Nephron progenitor cell (in vitro differentiated cells): ENCODE measurements at regions not wholly inside any gene's neighbourhood (a gene's known extent, or its start where the extent isn't known, plus 50 kb on each side); places are given as distances from the start of the nearest gene placed in this dataset.
"Not testable (repeated sequence)": the region's sequence is repeated elsewhere in the genome, so short reads cannot be mapped to it uniquely, and the experiment has no call there.

Experiments used
- DNase-seq: peaks from one replicate; pipeline ENCODE4 v3.0.0; 2021
- H3K27ac Mint-ChIP-seq: 2 replicates; pipeline ENCODE4 v1.8.0; 2021; ENCODE audit warnings: mild to moderate bottlenecking, moderate library complexity, mixed read lengths
- H3K27me3 Mint-ChIP-seq: 2 replicates; pipeline ENCODE4 v1.8.0; 2021; ENCODE audit warnings: mild to moderate bottlenecking, low read depth, mixed read lengths; ENCODE audit not compliant: poor library complexity
- H3K36me3 Mint-ChIP-seq: 2 replicates; pipeline ENCODE4 v1.8.0; 2021; ENCODE audit warnings: low read depth, mixed read lengths
- H3K4me1 Mint-ChIP-seq: 2 replicates; pipeline ENCODE4 v1.8.0; 2021; ENCODE audit warnings: mixed read lengths
- H3K4me3 Mint-ChIP-seq: 2 replicates; pipeline ENCODE4 v1.8.0; 2021; ENCODE audit warnings: mild to moderate bottlenecking, moderate library complexity, mixed read lengths
- H3K9me3 Mint-ChIP-seq: 2 replicates; pipeline ENCODE4 v1.8.0; 2021; ENCODE audit warnings: mild to moderate bottlenecking, moderate library complexity, mixed read lengths
- TF ChIP-seq, protein P1 (sequence below): fragments of 200-600 bp; sonication (generic); IDR thresholded peaks from 2 replicates; pipeline ENCODE4 v1.5.0; 2021; ENCODE audit warnings: antibody characterized with exemption

DNA sequence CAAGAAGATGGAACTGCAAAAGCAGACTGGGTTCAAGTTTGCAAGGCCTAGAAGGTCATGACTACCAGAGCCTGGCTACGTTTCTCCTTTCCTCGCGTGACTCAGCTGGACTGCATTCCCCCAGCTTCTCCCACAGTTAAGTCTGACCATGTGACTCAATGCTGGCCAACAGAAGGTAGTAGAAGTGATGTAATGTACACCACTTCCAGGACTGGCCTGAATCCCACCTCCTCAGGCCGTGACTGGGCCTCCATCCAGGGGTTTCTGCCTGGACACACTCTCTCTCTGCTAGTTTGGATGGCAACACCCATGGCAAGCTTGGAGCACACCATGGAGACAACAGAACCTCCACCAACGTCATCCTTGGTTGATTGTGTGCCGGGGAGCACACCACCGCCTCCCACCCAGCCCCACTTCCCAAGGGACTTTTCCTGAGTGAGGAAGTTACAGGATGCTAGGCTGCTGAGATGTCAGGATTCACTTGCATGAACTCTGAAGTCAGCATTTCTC lies 112.0 kb upstream of the CDYL start:
- H3K4me3 Mint-ChIP-seq, result no peak overlapping the region
- no peaks in the 10 kb centered on the region for H3K9me3 Mint-ChIP-seq
- H3K27ac Mint-ChIP-seq, result no peak overlapping the region
- TF ChIP-seq, protein P1, sequence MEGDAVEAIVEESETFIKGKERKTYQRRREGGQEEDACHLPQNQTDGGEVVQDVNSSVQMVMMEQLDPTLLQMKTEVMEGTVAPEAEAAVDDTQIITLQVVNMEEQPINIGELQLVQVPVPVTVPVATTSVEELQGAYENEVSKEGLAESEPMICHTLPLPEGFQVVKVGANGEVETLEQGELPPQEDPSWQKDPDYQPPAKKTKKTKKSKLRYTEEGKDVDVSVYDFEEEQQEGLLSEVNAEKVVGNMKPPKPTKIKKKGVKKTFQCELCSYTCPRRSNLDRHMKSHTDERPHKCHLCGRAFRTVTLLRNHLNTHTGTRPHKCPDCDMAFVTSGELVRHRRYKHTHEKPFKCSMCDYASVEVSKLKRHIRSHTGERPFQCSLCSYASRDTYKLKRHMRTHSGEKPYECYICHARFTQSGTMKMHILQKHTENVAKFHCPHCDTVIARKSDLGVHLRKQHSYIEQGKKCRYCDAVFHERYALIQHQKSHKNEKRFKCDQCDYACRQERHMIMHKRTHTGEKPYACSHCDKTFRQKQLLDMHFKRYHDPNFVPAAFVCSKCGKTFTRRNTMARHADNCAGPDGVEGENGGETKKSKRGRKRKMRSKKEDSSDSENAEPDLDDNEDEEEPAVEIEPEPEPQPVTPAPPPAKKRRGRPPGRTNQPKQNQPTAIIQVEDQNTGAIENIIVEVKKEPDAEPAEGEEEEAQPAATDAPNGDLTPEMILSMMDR, result no peak
- H3K27me3 Mint-ChIP-seq, result peaks cover 3% of the 10 kb centered on the region
- H3K4me1 Mint-ChIP-seq, result peaks cover 26% of the 10 kb centered on the region
- DNase-seq, result no peak
- no peaks in the 10 kb centered on the region for H3K36me3 Mint-ChIP-seq

DNA sequence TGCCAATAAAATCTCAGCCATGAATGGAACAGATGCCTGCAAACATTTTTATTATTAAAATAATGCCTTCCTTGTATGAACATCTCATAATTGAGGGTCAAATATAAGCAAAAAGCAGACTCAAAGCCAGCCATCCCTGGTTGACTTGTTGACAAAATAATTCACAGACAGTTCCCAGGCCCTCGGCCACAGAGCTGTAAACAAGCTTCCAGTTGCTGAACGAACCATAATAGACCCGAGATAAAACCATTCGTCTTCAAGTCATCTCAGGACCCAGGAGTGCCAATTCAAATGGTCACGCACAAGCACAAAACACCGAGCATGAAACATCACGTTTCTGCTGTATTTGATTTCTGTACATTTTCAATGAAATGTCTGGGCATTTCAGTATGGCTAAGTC lies 113.3 kb upstream of the CDYL start:
- H3K27ac Mint-ChIP-seq, result no peak overlapping the region
- TF ChIP-seq, protein P1, result no peak
- H3K4me3 Mint-ChIP-seq, result no peak overlapping the region
- peaks cover 3% of the 10 kb centered on the region for H3K27me3 Mint-ChIP-seq
- peaks cover 16% of the 10 kb centered on the region for H3K4me1 Mint-ChIP-seq
- no peaks in the 10 kb centered on the region for H3K36me3 Mint-ChIP-seq
- no peak for DNase-seq
- no peaks in the 10 kb centered on the region for H3K9me3 Mint-ChIP-seq

DNA sequence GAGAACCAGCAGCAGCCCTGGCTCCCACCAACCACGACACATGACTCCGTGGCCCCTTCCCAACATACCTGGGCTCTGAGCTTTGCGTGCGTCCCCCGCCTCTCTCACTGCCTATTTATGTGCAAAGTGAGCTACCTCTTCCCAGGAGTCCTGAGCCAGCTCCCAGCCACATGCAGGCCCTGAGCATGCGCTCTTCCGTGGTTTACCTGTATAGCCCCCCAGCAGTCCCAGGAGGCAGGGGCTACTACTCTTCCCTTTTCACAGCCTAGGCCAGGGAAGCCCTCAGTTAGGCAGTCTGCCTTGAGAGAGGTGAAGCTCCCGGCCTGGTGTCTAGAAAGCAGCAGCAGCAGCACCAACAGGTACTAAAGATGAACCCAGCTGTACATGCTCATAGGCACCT lies 114.8 kb upstream of the CDYL start:
- no peak for DNase-seq
- H3K27ac Mint-ChIP-seq, result no peak overlapping the region
- peaks cover 16% of the 10 kb centered on the region for H3K4me1 Mint-ChIP-seq
- no peaks in the 10 kb centered on the region for H3K27me3 Mint-ChIP-seq
- H3K4me3 Mint-ChIP-seq, result no peak overlapping the region
- TF ChIP-seq, protein P1, result no peak
- no peaks in the 10 kb centered on the region for H3K36me3 Mint-ChIP-seq
- H3K9me3 Mint-ChIP-seq, result no peaks in the 10 kb centered on the region

DNA sequence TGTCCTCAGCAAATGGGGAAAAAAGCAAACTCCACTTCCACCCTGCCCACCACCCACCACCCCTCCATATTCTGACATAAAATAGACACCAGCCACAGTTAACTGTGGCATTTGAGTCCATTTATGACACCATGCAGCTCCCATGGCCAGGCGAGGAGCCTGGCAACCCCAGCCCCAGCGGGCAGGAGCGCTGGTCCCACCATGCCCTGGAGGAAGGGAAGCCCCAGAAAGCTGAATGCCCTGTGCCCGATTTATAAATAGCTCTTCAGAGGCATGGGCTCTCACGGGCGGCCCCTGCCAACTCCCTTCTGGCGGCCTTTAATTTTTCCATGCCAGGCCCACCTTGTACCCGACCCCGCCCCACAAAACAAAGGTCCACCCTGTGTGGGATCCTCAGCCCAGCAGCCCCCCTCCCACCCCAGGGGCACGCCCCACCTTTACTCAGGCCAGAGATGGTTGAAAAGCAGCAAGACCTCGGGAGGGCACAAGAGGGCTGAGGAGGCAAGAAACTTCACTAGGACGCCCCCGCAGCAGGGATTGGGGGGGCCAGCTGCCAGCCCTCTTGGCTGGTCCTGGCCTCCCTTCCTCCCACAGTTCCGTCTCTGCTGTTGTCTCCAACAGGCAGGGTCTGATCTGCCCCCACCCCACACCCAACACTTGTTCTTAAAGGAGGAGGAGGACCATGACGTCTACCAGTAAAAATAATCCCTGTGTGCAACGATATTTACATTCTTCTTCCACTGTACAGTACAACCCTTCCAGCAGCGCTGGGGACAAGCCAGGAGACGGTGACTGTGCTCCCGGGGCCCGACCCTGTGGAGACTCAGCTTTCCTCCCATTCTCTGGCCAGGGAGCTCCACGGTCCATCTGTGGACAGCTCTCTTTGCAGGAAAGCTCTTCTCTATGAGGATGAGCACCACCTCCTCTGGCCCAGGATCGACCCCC lies 115.6 kb upstream of the CDYL start:
- TF ChIP-seq, protein P1, result no peak
- H3K4me3 Mint-ChIP-seq, result no peak overlapping the region
- peaks cover 24% of the 10 kb centered on the region for H3K4me1 Mint-ChIP-seq
- no peak overlapping the region for H3K27ac Mint-ChIP-seq
- no peaks in the 10 kb centered on the region for H3K36me3 Mint-ChIP-seq
- no peaks in the 10 kb centered on the region for H3K9me3 Mint-ChIP-seq
- DNase-seq, result no peak
- H3K27me3 Mint-ChIP-seq, result no peaks in the 10 kb centered on the region

DNA sequence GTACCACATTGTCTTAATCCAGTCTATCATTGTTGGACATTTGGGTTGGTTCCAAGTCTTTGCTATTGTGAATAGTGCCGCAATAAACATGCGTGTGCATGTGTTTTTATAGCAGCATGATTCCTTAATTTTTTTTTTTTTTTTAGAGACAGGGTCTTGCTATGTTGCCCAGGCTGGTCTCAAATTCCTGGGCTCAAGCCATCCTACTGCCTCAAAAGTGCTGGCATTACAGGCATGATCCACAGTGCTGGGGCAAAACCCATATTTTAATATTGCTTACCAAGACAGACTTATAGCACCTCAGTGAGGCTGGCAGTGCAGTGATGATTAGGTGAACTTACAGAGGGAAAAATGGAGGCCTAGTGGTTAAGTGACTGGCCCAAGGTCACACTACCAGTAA lies 116.5 kb upstream of the CDYL start:
- not testable (repeated sequence) for H3K27ac Mint-ChIP-seq, H3K36me3 Mint-ChIP-seq, H3K9me3 Mint-ChIP-seq, H3K27me3 Mint-ChIP-seq, DNase-seq, H3K4me3 Mint-ChIP-seq
- peaks cover 32% of the 10 kb centered on the region for H3K4me1 Mint-ChIP-seq

DNA sequence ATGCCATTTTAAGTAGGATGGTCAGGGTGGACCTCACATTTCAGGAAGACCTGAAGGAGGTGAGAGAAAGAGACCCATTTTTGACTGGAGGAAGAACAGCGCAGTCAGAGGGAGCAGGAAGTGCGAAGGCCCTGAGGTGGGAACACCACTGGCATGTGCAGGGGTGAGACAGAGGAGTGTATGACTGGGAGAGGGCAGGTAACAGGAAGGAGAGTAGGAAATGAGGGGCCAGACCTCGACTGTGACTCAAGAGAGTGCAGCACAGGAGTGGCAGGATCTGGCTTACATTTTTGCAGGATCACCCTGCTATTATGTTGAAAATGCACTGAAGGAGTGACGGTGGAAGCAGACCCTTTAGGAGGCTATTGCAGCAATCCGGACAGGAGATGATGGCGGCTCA lies 117.7 kb upstream of the CDYL start:
- Mint-ChIP-seq H3K27me3 (no peaks in the 10 kb centered on the region), H3K4me3 (no peak overlapping the region), H3K9me3 (no peaks in the 10 kb centered on the region), H3K27ac (no peak overlapping the region), H3K36me3 (no peaks in the 10 kb centered on the region), H3K4me1 (peaks cover 34% of the 10 kb centered on the region)
- no peak for DNase-seq
- TF ChIP-seq, protein P1, result no peak
